Brain microvascular endothelial cell (primary cell): ENCODE measurements at regions not wholly inside any gene's neighbourhood (a gene's known extent, or its start where the extent isn't known, plus 50 kb on each side); places are given as distances from the start of the nearest gene placed in this dataset.

Source experiments
- DNase-seq: peaks from one replicate; pipeline ENCODE4 v3.0.0-alpha.2; 2020
- H3K27ac ChIP-seq: fragments of 250-450 bp; sonication (Bioruptor Pico); 2 replicates; pipeline ENCODE4 v1.5.1; 2020; ENCODE audit warnings: mild to moderate bottlenecking, moderate library complexity
- H3K27me3 ChIP-seq: fragments of 250-450 bp; sonication (Bioruptor Pico); replicated peaks from 2 replicates; pipeline ENCODE4 v1.5.1; 2020; ENCODE audit warnings: mild to moderate bottlenecking
- H3K36me3 ChIP-seq: fragments of 250-450 bp; sonication (Bioruptor Pico); replicated peaks from 2 replicates; pipeline ENCODE4 v1.5.1; 2020; ENCODE audit warnings: mild to moderate bottlenecking
- H3K4me3 ChIP-seq: 2 replicates; pipeline ENCODE4 v1.5.1; 2011; ENCODE audit warnings: low read depth, mild to moderate bottlenecking, control low read depth, low read length, moderate library complexity
- in situ Hi-C: cut with HindIII; loops from 2 replicates; pipeline ENCODE4 v1.10.0; 2017; ENCODE audit warnings: low sequenced_read_pairs, low pct_ligation_motif_present
- TF ChIP-seq, protein P1 (sequence below): IDR thresholded peaks from 2 replicates; pipeline ENCODE4 v1.5.1; 2011; ENCODE audit warnings: low read depth, mild to moderate bottlenecking, moderate library complexity, low read length, control low read depth, inconsistent platforms; ENCODE audit errors: missing control alignments

DNA sequence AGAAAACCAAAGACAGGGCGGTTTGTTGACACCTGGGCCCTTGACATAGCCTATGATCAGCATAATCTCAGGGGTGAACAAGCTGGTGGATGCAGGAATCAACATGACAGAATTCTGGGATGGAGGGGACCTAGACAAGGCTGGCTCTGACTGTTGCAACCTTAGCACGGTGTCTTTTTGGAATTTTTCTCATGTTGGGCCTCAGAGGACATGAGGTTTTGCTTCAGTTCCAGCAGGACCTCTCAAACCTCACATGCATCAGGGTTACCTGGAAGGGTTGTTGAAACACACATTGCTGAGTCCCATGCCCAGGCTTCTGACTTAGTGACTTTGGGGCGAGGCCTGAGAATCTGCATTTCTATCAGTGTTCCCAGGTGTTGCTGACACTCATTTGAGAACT, 345.6 kb upstream of the B3GAT1 start:
- in situ Hi-C loops, result no loop called here
- Histone ChIP-seq H3K27me3 (no peaks in the 10 kb centered on the region), H3K4me3 (no peak overlapping the region), H3K27ac (no peak overlapping the region), H3K36me3 (no peaks in the 10 kb centered on the region)
- DNase-seq, result no peak
- TF ChIP-seq, protein P1, sequence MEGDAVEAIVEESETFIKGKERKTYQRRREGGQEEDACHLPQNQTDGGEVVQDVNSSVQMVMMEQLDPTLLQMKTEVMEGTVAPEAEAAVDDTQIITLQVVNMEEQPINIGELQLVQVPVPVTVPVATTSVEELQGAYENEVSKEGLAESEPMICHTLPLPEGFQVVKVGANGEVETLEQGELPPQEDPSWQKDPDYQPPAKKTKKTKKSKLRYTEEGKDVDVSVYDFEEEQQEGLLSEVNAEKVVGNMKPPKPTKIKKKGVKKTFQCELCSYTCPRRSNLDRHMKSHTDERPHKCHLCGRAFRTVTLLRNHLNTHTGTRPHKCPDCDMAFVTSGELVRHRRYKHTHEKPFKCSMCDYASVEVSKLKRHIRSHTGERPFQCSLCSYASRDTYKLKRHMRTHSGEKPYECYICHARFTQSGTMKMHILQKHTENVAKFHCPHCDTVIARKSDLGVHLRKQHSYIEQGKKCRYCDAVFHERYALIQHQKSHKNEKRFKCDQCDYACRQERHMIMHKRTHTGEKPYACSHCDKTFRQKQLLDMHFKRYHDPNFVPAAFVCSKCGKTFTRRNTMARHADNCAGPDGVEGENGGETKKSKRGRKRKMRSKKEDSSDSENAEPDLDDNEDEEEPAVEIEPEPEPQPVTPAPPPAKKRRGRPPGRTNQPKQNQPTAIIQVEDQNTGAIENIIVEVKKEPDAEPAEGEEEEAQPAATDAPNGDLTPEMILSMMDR, result no peak

DNA sequence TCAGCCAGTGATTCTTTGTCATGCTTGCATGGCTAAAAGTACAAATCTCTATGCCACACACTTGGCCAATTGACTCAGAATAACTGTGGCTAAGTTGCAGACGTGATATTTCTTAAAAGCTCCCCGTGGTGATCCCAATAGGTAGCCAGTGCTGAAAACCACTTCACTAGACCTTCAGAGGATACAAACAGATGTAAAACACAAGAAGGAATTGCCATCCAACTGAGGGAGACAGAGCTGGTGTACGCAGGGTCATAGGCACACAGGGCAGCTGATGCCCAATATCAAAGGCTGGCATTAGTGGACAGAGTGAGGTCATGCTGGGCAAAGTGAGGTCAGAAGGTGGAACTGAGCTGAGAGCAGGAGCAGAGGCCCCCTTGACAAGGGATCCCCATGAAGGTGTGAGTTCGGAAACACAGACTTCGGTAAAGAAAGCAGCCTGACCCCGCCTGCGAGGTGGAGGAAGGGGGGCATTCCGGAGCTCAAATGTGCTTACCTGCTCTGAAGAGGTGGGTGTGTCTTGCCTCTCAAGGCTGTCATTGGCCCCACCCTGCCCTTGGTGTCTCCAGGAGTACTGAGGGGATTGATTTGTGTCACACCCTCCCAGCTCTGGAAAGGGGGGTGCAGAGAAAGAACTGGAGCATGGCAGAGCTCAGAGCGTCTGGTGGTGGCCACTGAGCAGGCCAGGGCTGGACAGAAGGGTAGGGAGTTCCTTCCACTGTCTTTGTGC, 344.9 kb upstream of the B3GAT1 start:
- no peak for DNase-seq
- in situ Hi-C loops, result no loop called here
- H3K36me3 ChIP-seq, result no peaks in the 10 kb centered on the region
- no peak overlapping the region for H3K27ac ChIP-seq
- TF ChIP-seq, protein P1, result no peak
- no peak overlapping the region for H3K4me3 ChIP-seq
- H3K27me3 ChIP-seq, result no peaks in the 10 kb centered on the region

DNA sequence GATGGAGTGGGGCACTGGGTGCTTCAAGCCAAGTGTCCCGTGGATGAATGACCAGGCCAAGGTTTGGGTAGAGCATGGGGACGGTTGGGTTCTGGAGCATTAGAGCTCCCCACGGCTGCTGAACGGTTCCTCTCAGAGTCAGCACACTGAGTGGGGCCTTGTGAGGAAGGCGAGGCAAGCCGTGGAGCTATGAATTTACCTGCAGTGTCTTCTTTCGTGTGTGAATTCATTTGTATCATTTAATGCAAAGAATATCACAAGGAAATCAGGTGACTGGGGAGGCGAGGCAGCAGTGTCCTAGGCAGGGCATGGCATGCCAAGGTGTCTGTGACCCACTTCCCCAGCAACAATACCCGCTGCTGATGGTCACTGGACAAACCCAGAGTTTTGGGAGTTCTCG, 343.5 kb upstream of the B3GAT1 start:
- Histone ChIP-seq H3K27me3 (no peaks in the 10 kb centered on the region), H3K27ac (no peak overlapping the region), H3K4me3 (no peak overlapping the region), H3K36me3 (no peaks in the 10 kb centered on the region)
- TF ChIP-seq, protein P1, result no peak
- in situ Hi-C loops, result no loop called here
- DNase-seq, result no peak

DNA sequence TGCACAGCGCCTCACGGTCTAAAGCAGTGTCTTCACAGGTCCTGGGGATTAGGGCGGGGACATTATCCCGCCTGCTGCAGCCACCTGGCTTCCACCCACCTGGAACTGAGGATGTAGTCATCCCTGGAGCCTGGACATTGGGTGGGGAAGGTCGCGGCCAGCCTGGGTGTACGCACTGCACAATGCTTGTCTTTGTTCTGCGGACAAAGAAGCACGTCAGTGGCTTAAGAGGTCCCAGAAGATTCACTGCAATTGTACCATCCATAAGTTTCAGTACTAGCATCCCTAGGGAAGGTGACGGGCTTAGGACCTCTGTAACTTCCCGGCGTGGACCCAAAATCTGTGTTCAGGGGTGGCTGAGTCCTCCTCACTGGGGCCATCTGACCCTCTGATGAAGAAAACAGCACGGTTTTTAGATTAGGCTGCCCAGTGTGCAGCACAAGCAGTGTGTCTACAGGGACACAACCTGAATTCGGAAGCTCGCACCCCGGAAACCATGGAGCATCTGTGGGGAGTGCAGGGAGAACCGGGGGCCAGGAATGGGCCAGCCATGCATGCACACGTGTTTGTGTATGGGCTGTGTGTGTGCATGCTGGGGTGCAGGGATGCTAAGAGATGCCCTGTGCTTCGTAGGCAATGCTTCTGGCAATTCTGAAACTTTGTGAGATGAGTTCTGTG, 342.6 kb upstream of the B3GAT1 start:
- Histone ChIP-seq H3K4me3 (no peak overlapping the region), H3K36me3 (no peaks in the 10 kb centered on the region), H3K27me3 (no peaks in the 10 kb centered on the region), H3K27ac (no peak overlapping the region)
- in situ Hi-C loops, result no loop called here
- DNase-seq, result no peak
- TF ChIP-seq, protein P1, result no peak

DNA sequence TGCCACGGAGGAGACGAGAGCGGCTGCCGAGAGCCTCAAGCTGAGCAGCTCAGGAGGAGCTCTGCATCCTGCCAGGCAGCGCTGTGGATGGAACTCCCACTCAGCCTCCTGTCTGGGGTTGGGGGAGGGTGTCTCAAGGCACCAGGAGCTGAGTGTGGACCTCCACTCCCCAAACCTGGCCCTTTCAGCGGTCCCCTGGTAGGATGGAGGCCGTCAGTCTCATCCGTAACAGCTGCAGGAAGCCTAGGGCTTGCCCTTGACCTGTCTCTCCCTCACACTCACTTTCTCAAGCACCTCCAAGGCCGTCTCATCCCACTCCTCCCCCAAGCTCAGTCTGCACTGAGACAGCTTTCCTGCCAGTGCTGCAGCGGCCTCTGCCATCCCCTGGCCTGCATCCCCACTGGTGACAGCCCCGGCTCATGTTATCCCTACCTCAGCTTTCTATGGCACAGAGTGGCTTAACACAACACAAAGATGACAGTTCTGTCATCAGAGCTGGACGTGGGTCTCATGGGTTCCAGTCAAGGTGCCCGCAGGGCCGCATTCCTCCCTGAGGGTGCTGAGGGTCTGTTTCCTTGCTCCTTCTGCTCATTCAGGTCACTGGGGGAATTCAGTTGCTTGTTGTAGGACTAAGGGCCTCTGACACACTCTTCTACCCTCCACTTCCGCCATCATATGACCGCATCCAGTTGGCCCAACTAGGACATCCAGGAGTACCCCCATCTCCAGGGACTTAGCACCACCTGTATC, 341.9 kb upstream of the B3GAT1 start:
- TF ChIP-seq, protein P1, result no peak
- no peaks in the 10 kb centered on the region for H3K27me3 ChIP-seq
- in situ Hi-C loops, result no loop called here

More for the DNA sequence above, 341.9 kb upstream of the B3GAT1 start:
- DNase-seq, result no peak
- Histone ChIP-seq H3K4me3 (no peak overlapping the region), H3K36me3 (no peaks in the 10 kb centered on the region), H3K27ac (no peak overlapping the region)
